Common myeloid progenitor, CD34-positive (primary cell): ENCODE measurements at regions not wholly inside any gene's neighbourhood (a gene's known extent, or its start where the extent isn't known, plus 50 kb on each side); places are given as distances from the start of the nearest gene placed in this dataset.
A peak's percentile ranks its signal among the peaks of the same experiment; 100 is the strongest.
"Not testable (repeated sequence)": the region's sequence is repeated elsewhere in the genome, so short reads cannot be mapped to it uniquely, and the experiment has no call there.

Experiments used
- CTCF ChIA-PET: fragments of 350-600 bp; sonication (Branson Sonifier 250); formaldehyde crosslinking; loops from one replicate; lab custom pipeline; 2021; ENCODE audit warnings: antibody characterized with exemption; lab: Charles Lee
- POLR2A ChIA-PET: fragments of 350-600 bp; sonication (Branson Sonifier 250); formaldehyde crosslinking; loops from one replicate; lab custom pipeline; 2021; ENCODE audit warnings: antibody characterized with exemption; lab: Charles Lee
- DNase-seq, 3 donors: peaks; one replicate each; pipeline versions ENCODE4 v3.0.0 to v3.0.0-alpha.2; 2013
- H3K27ac ChIP-seq, 2 experiments: 1 replicate in 1 of 2; 2 replicates in 1 of 2; pipeline ENCODE4 v1.7.0; 2013; ENCODE audit warnings: inconsistent platforms in 2 of 2, low read length in 2 of 2, mild to moderate bottlenecking in 2 of 2, low read depth in 1 of 2, moderate library complexity in 1 of 2; ENCODE audit not compliant: severe bottlenecking in 2 of 2, insufficient read depth in 1 of 2, poor library complexity in 1 of 2
- H3K27me3 ChIP-seq, 5 experiments: replicated peaks in 2 of 5; 1 replicate in 3 of 5; 2 replicates in 2 of 5; pipeline versions ENCODE4 v1.6.1 to v1.7.0; 2013; ENCODE audit warnings: low read length in 4 of 5, mild to moderate bottlenecking in 2 of 5, moderate library complexity in 2 of 5, inconsistent platforms in 1 of 5; ENCODE audit not compliant: insufficient read depth in 5 of 5, control insufficient read depth in 4 of 5
- H3K36me3 ChIP-seq, 4 experiments: 1 replicate in 2 of 4; 2 replicates in 2 of 4; pipeline versions ENCODE4 v1.6.1 to v1.7.0; 2013; ENCODE audit warnings: low read length in 3 of 4, control low read depth in 1 of 4, mild to moderate bottlenecking in 1 of 4; ENCODE audit not compliant: control insufficient read depth in 4 of 4, insufficient read depth in 4 of 4
- H3K4me1 ChIP-seq, 4 experiments: 1 replicate in 3 of 4; 2 replicates in 1 of 4; pipeline versions ENCODE4 v1.6.1 to v1.7.1; 2013; ENCODE audit warnings: low read length in 3 of 4, mild to moderate bottlenecking in 3 of 4, control low read depth in 1 of 4, inconsistent platforms in 1 of 4, moderate library complexity in 1 of 4; ENCODE audit not compliant: control insufficient read depth in 4 of 4, insufficient read depth in 4 of 4; ENCODE audit errors: control extremely low read depth in 1 of 4
- H3K4me3 ChIP-seq, 7 experiments: 1 replicate in 4 of 7; 2 replicates in 3 of 7; pipeline versions ENCODE4 v1.5.1 to v1.7.0; 2013; ENCODE audit warnings: mild to moderate bottlenecking in 7 of 7, low read length in 6 of 7, moderate library complexity in 6 of 7, inconsistent platforms in 2 of 7, low read depth in 2 of 7, control low read depth in 1 of 7; ENCODE audit not compliant: insufficient read depth in 4 of 7, control insufficient read depth in 1 of 7; ENCODE audit errors: extremely low read depth in 1 of 7
- H3K9me3 ChIP-seq, 5 experiments: 1 replicate in 4 of 5; 2 replicates in 1 of 5; pipeline versions ENCODE4 v1.6.1 to v1.7.1; 2013; ENCODE audit warnings: low read length in 4 of 5, mild to moderate bottlenecking in 2 of 5, inconsistent platforms in 1 of 5, low read depth in 1 of 5, moderate library complexity in 1 of 5; ENCODE audit not compliant: control insufficient read depth in 4 of 5, insufficient read depth in 2 of 5; ENCODE audit errors: control extremely low read depth in 1 of 5
- WGBS: methylation state at CpG from one replicate; pipeline ENCODE4 v1.1.5; 2013; ENCODE audit not compliant: insufficient coverage; 5-methylcytosine and 5-hydroxymethylcytosine counted together

- DNase-seq, POLR2A ChIA-PET, H3K36me3 ChIP-seq, H3K9me3 ChIP-seq, H3K27ac ChIP-seq, H3K27me3 ChIP-seq, H3K4me3 ChIP-seq: not testable (repeated sequence)
- WGBS, result no CpG with 5 or more reads among the region's 1 CpG
- H3K4me1 ChIP-seq, result peaks cover 12 to 22% (median 14%) of the 10 kb centered on the region in 4 experiments
- CTCF ChIA-PET, result interaction anchor here (1.2 to 1.3 kb wide), 2 partner anchors 9 to 42 kb away, joined by 3 to 4 read pairs; no protein-coding TSS in a partner anchor
These were observed 309.4 kb upstream of the DUSP10 start for GRCh38 chr1:222051311-222051710.

GRCh38 chr1:222049661-222050060 is 307.8 kb upstream of the DUSP10 start:
- DNase-seq, H3K9me3 ChIP-seq, CTCF ChIA-PET, H3K27me3 ChIP-seq, POLR2A ChIA-PET, H3K4me3 ChIP-seq, H3K27ac ChIP-seq, H3K36me3 ChIP-seq: not testable (repeated sequence)
- H3K4me1 ChIP-seq, result peaks cover 12 to 26% (median 14%) of the 10 kb centered on the region in 4 experiments
- WGBS, result 97% methylated on average over 28 of the region's 28 CpGs

GRCh38 chr1:222049176-222049575 is 307.3 kb upstream of the DUSP10 start:
- Histone ChIP-seq H3K9me3 (no peaks in the 10 kb centered on the region), H3K27ac (no peak overlapping the region), H3K4me3 (no peak overlapping the region), H3K27me3 (no peaks in the 10 kb centered on the region), H3K4me1 (peaks cover 12 to 26% (median 14%) of the 10 kb centered on the region in 4 experiments), H3K36me3 (no peaks in the 10 kb centered on the region)
- DNase-seq, result no peak
- CTCF ChIA-PET, result no interaction called here
- POLR2A ChIA-PET, result interaction anchor here (0.7 kb wide), 1 partner anchor 9 kb away, joined by 3 read pairs; no protein-coding TSS in a partner anchor
- 94% methylated on average over 3 of the region's 4 CpGs for WGBS

GRCh38 chr1:222048094-222048595 is 306.3 kb upstream of the DUSP10 start:
- no peaks in the 10 kb centered on the region for H3K36me3 ChIP-seq
- H3K27ac ChIP-seq, result no peak overlapping the region
- CTCF ChIA-PET, result interaction anchor here (0.6 kb wide), 2 partner anchors 321 to 1022 kb away, joined by 3 read pairs; no protein-coding TSS in a partner anchor
- peaks cover 12 to 26% (median 14%) of the 10 kb centered on the region in 4 experiments for H3K4me1 ChIP-seq
- DNase-seq, result peak; percentile 53 to 90 (median 87)
- no peaks in the 10 kb centered on the region for H3K9me3 ChIP-seq
- H3K27me3 ChIP-seq, result no peaks in the 10 kb centered on the region
- WGBS, result 50% methylated on average over 2 of the region's 4 CpGs
- POLR2A ChIA-PET, result no interaction called here
- H3K4me3 ChIP-seq, result peak overlapping the region in 1 of 7 experiments; percentile 20

GRCh38 chr1:222047366-222047765 is 305.5 kb upstream of the DUSP10 start:
- H3K4me3 ChIP-seq, result no peak overlapping the region
- no peaks in the 10 kb centered on the region for H3K27me3 ChIP-seq
- CTCF ChIA-PET, result no interaction called here
- no peaks in the 10 kb centered on the region for H3K36me3 ChIP-seq
- H3K27ac ChIP-seq, result no peak overlapping the region
- no peak for DNase-seq
- no peaks in the 10 kb centered on the region for H3K9me3 ChIP-seq
- POLR2A ChIA-PET, result no interaction called here
- peaks cover 12 to 26% (median 14%) of the 10 kb centered on the region in 4 experiments for H3K4me1 ChIP-seq
- WGBS, result 89% methylated on average over 1 of the region's 3 CpGs

GRCh38 chr1:222046684-222047263 is 304.9 kb upstream of the DUSP10 start:
- CTCF ChIA-PET, result interaction anchor here (0.8 kb wide), 1 partner anchor 37 kb away, joined by 3 read pairs; no protein-coding TSS in a partner anchor
- Histone ChIP-seq H3K27ac (no peak overlapping the region), H3K36me3 (no peaks in the 10 kb centered on the region), H3K4me3 (no peak overlapping the region), H3K27me3 (no peaks in the 10 kb centered on the region), H3K4me1 (peaks cover 12 to 26% (median 14%) of the 10 kb centered on the region in 4 experiments), H3K9me3 (no peaks in the 10 kb centered on the region)
- no peak for DNase-seq
- WGBS, result 80% methylated on average over 1 of the region's 3 CpGs
- POLR2A ChIA-PET, result no interaction called here

GRCh38 chr1:222045786-222046185 is 303.9 kb upstream of the DUSP10 start:
- 100% methylated on average over 2 of the region's 3 CpGs for WGBS
- DNase-seq, result peak in 2 of 3 donors; percentile 6 to 11
- CTCF ChIA-PET, result interaction anchor here (0.9 to 1.0 kb wide), 2 partner anchors 9 to 78 kb away, joined by 3 to 4 read pairs; no protein-coding TSS in a partner anchor

More at GRCh38 chr1:222045786-222046185, 303.9 kb upstream of the DUSP10 start:
- no peak overlapping the region for H3K4me3 ChIP-seq
- H3K9me3 ChIP-seq, result no peaks in the 10 kb centered on the region
- no peaks in the 10 kb centered on the region for H3K27me3 ChIP-seq
- peaks cover 12 to 26% (median 14%) of the 10 kb centered on the region in 4 experiments for H3K4me1 ChIP-seq
- POLR2A ChIA-PET, result no interaction called here
- no peaks in the 10 kb centered on the region for H3K36me3 ChIP-seq
- H3K27ac ChIP-seq, result no peak overlapping the region
